ENCODE measurements at regions not wholly inside any gene's neighbourhood (a gene's known extent, or its start where the extent isn't known, plus 50 kb on each side); places are given as distances from the start of the nearest gene placed in this dataset.
"Not testable (repeated sequence)": the region's sequence is repeated elsewhere in the genome, so short reads cannot be mapped to it uniquely, and the experiment has no call there.

GRCh38 chr2:21782866-21783265 lies 659.1 kb downstream of the TDRD15 start:
- no peak for DNase-seq (ENCODE audit: low spot score)

- DNase-seq (ENCODE audit: low spot score): no peak
These were observed 664.2 kb downstream of the TDRD15 start for GRCh38 chr2:21787941-21788340.

GRCh38 chr2:21790311-21790710 lies 666.5 kb downstream of the TDRD15 start:
- not testable (repeated sequence) for DNase-seq (ENCODE audit: low spot score)

GRCh38 chr2:21792571-21792970 lies 668.8 kb downstream of the TDRD15 start:
- DNase-seq (ENCODE audit: low spot score): no peak

- DNase-seq (ENCODE audit: low spot score): no peak
These were observed 669.7 kb downstream of the TDRD15 start for GRCh38 chr2:21793461-21793860.

- DNase-seq (ENCODE audit: low spot score): no peak
These were observed 670.8 kb downstream of the TDRD15 start for GRCh38 chr2:21794611-21795010.

GRCh38 chr2:21800356-21800755 lies 676.6 kb downstream of the TDRD15 start:
- DNase-seq (ENCODE audit: low spot score): no peak

- no peak for DNase-seq (ENCODE audit: low spot score)
These were observed 679.8 kb downstream of the TDRD15 start for GRCh38 chr2:21803550-21803949.

GRCh38 chr2:21804151-21804550 lies 680.4 kb downstream of the TDRD15 start:
- no peak for DNase-seq (ENCODE audit: low spot score)

GRCh38 chr2:21811541-21811940 lies 687.8 kb downstream of the TDRD15 start:
- DNase-seq (ENCODE audit: low spot score): no peak

- no peak for DNase-seq (ENCODE audit: low spot score)
These were observed 689.0 kb downstream of the TDRD15 start for GRCh38 chr2:21812766-21813165.

GRCh38 chr2:21814588-21815149 lies 690.9 kb downstream of the TDRD15 start:
- no peak for DNase-seq (ENCODE audit: low spot score)

GRCh38 chr2:21818212-21818795 lies 694.5 kb downstream of the TDRD15 start:
- DNase-seq (ENCODE audit: low spot score): no peak

GRCh38 chr2:21819454-21819853 lies 695.7 kb downstream of the TDRD15 start:
- no peak for DNase-seq (ENCODE audit: low spot score)

- DNase-seq (ENCODE audit: low spot score): no peak
These were observed 696.5 kb downstream of the TDRD15 start for GRCh38 chr2:21820271-21820670.

GRCh38 chr2:21821672-21822227 lies 698.0 kb downstream of the TDRD15 start:
- no peak for DNase-seq (ENCODE audit: low spot score)

- no peak for DNase-seq (ENCODE audit: low spot score)
These were observed 698.7 kb downstream of the TDRD15 start for GRCh38 chr2:21822505-21822904.

- no peak for DNase-seq (ENCODE audit: low spot score)
These were observed 710.0 kb downstream of the TDRD15 start for GRCh38 chr2:21833767-21834166.

GRCh38 chr2:21836261-21836660 lies 712.5 kb downstream of the TDRD15 start:
- no peak for DNase-seq (ENCODE audit: low spot score)

- DNase-seq (ENCODE audit: low spot score): no peak
These were observed 713.0 kb downstream of the TDRD15 start for GRCh38 chr2:21836719-21837118.

GRCh38 chr2:21837168-21837960 lies 713.6 kb downstream of the TDRD15 start:
- no peak for DNase-seq (ENCODE audit: low spot score)

- no peak for DNase-seq (ENCODE audit: low spot score)
These were observed 717.6 kb downstream of the TDRD15 start for GRCh38 chr2:21841341-21841740.

GRCh38 chr2:21850367-21850766 lies 726.6 kb downstream of the TDRD15 start:
- not testable (repeated sequence) for DNase-seq (ENCODE audit: low spot score)
